Activated CD8-positive, alpha-beta T cell treated with anti-CD3 and anti-CD28 coated beads for 36 hours (primary cell): ENCODE measurements at regions not wholly inside any gene's neighbourhood (a gene's known extent, or its start where the extent isn't known, plus 50 kb on each side); places are given as distances from the start of the nearest gene placed in this dataset.

Experiments used
- ATAC-seq: fragments of 200-7000 bp; cut with Tn5 transposase; one replicate; pipeline ENCODE4 v1.10.0; 2021; ENCODE audit warnings: mild to moderate bottlenecking, moderate library complexity
- CTCF ChIA-PET: fragments of 350-600 bp; sonication (Branson Sonifier 250); formaldehyde crosslinking; loops from one replicate; lab custom pipeline; 2021; ENCODE audit warnings: antibody characterized with exemption; lab: Charles Lee
- POLR2A ChIA-PET: fragments of 350-600 bp; sonication (Branson Sonifier 250); formaldehyde crosslinking; loops from one replicate; lab custom pipeline; 2021; ENCODE audit warnings: antibody characterized with exemption; lab: Charles Lee
- DNase-seq: peaks from one replicate; pipeline ENCODE4 v3.0.0-alpha.2; 2020
- H3K27ac Mint-ChIP-seq: one replicate; pipeline ENCODE4 v1.8.0; 2021; ENCODE audit warnings: mild to moderate bottlenecking, mixed read lengths
- H3K27me3 Mint-ChIP-seq: one replicate; pipeline ENCODE4 v1.8.0; 2021; ENCODE audit warnings: mixed read lengths
- H3K36me3 Mint-ChIP-seq: one replicate; pipeline ENCODE4 v1.8.0; 2021; ENCODE audit warnings: low read depth, mixed read lengths
- H3K4me1 Mint-ChIP-seq: one replicate; pipeline ENCODE4 v1.8.0; 2021; ENCODE audit warnings: low read depth, mixed read lengths
- H3K4me3 Mint-ChIP-seq: one replicate; pipeline ENCODE4 v1.8.0; 2021; ENCODE audit warnings: mild to moderate bottlenecking, moderate library complexity, mixed read lengths
- H3K9me3 Mint-ChIP-seq: one replicate; pipeline ENCODE4 v1.8.0; 2021; ENCODE audit warnings: mixed read lengths
- intact Hi-C: fragments of 100-400 bp; cut with micrococcal nuclease; formaldehyde crosslinking; loops from one replicate; pipeline ENCODE4 v1.10.0; 2022
- TF ChIP-seq, protein P1 (sequence below): fragments of 200-600 bp; IDR thresholded peaks from one replicate; pipeline ENCODE4 v1.8.0; 2022; ENCODE audit warnings: antibody characterized with exemption, mild to moderate bottlenecking

DNA sequence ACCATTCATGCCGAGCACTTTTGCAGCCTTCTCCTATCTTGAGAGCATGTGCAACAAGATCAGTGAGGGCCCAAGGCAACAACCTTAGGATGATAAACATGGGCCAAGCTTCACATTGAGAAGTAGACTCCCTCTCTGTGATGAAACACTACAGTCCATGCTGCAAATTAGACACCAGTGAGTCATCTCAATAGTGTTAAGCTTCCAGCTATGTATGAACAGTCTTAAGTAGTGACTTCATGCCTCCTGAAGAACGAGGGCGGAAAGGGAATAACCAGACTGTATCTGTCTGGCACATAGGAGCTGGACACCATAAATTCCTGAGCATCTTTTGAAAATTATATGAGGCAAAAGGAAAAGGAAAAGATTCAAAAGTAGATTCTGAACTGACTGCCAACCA, 309.9 kb upstream of the SLITRK1 start:
- ChIA-PET CTCF (no interaction called here), POLR2A (no interaction called here)
- H3K27ac Mint-ChIP-seq: no peak overlapping the region
- no peak for DNase-seq
- H3K4me1 Mint-ChIP-seq: no peaks in the 10 kb centered on the region
- TF ChIP-seq, protein P1, sequence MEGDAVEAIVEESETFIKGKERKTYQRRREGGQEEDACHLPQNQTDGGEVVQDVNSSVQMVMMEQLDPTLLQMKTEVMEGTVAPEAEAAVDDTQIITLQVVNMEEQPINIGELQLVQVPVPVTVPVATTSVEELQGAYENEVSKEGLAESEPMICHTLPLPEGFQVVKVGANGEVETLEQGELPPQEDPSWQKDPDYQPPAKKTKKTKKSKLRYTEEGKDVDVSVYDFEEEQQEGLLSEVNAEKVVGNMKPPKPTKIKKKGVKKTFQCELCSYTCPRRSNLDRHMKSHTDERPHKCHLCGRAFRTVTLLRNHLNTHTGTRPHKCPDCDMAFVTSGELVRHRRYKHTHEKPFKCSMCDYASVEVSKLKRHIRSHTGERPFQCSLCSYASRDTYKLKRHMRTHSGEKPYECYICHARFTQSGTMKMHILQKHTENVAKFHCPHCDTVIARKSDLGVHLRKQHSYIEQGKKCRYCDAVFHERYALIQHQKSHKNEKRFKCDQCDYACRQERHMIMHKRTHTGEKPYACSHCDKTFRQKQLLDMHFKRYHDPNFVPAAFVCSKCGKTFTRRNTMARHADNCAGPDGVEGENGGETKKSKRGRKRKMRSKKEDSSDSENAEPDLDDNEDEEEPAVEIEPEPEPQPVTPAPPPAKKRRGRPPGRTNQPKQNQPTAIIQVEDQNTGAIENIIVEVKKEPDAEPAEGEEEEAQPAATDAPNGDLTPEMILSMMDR: no peak
- no peak overlapping the region for H3K4me3 Mint-ChIP-seq
- ATAC-seq: no peak
- H3K36me3 Mint-ChIP-seq: no peaks in the 10 kb centered on the region
- no peaks in the 10 kb centered on the region for H3K27me3 Mint-ChIP-seq
- intact Hi-C loops: no loop called here
- no peaks in the 10 kb centered on the region for H3K9me3 Mint-ChIP-seq

DNA sequence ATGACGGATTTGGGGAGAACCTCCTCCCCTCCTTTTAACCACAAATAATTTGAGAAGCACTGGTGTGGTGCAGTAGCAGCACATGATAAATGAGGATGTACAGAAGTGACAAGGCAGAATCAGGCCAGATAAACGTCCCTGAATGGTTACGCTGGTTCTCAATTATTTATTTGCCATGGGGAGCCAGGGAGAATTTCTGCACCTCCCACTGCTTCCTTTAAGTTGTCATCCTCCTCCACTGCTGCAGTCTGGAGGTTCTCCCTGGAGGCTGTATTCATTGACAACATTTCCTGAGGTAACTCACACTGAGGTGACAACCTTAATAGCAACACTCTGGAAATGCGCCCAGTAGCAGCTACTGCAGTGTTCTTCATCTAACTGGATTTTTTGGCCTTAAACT, 308.9 kb upstream of the SLITRK1 start:
- intact Hi-C loops: no loop called here
- no peak for ATAC-seq
- no peaks in the 10 kb centered on the region for H3K36me3 Mint-ChIP-seq
- H3K4me3 Mint-ChIP-seq: no peak overlapping the region
- TF ChIP-seq, protein P1: no peak
- H3K4me1 Mint-ChIP-seq: no peaks in the 10 kb centered on the region
- H3K27ac Mint-ChIP-seq: no peak overlapping the region
- ChIA-PET CTCF (no interaction called here), POLR2A (no interaction called here)
- H3K9me3 Mint-ChIP-seq: no peaks in the 10 kb centered on the region
- no peak for DNase-seq
- H3K27me3 Mint-ChIP-seq: no peaks in the 10 kb centered on the region

DNA sequence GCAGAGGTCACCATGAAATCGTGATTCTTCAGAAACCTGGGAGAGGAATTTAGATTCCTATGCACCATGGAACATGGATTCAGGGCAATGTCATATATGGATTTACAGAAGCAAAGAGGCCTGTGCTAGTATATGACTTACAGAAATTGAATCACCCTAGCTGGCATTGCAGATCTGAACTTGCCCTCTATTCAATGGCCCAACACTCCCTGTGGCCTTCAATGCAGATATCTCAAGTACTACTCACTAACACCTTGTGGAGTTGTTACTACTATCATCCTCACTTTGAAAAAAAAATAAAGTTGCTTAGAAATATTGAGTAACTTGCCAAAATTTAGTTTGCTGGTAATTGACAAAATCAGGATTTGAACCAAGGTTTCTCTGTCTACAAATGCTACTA, 305.4 kb upstream of the SLITRK1 start:
- Mint-ChIP-seq H3K4me3 (no peak overlapping the region), H3K27me3 (no peaks in the 10 kb centered on the region), H3K9me3 (no peaks in the 10 kb centered on the region), H3K27ac (no peak overlapping the region), H3K4me1 (no peaks in the 10 kb centered on the region), H3K36me3 (no peaks in the 10 kb centered on the region)
- ChIA-PET POLR2A (no interaction called here), CTCF (no interaction called here)
- no peak for ATAC-seq
- intact Hi-C loops: no loop called here
- TF ChIP-seq, protein P1: no peak
- no peak for DNase-seq

DNA sequence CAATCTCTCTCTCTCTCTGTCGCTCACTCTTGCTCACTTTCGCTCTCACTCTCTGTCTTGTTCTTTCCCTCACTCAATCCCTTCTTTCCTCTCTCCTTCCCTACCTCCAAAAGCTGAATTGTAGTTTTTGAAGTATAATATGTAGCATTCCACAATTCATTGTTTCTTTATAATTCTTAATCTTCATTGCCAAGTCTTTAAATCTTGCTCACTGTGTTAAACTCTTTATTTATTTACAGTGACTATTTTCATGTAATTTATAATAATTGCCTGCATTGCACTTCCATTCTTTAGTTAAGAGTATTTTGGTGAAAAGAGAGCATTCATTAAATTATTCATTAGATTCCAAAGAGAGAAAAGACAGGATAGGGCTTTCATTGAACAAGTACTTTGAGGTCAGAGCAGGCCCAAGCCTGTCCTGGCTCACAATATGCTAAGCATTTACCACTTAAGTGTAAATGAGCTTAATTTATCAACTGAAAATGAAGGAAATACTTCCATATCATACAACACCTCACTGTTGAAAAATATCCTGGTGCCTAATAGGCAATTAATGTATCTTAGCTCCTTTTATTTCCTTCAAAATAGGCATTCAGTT, 257.4 kb upstream of the SLITRK1 start:
- POLR2A ChIA-PET: no interaction called here
- Mint-ChIP-seq H3K27me3 (no peaks in the 10 kb centered on the region), H3K9me3 (no peaks in the 10 kb centered on the region), H3K27ac (no peak overlapping the region), H3K4me1 (peaks cover 18% of the 10 kb centered on the region), H3K36me3 (no peaks in the 10 kb centered on the region), H3K4me3 (no peak overlapping the region)
- no peak for ATAC-seq
- CTCF ChIA-PET: no interaction called here
- TF ChIP-seq, protein P1: no peak
- intact Hi-C loops: no loop called here
- no peak for DNase-seq

GRCh38 chr13:84137292-84137691, 255.0 kb upstream of the SLITRK1 start:
- DNase-seq (peak; percentile 84), ATAC-seq (peak; percentile 99)
- Mint-ChIP-seq H3K4me1 (peaks cover 18% of the 10 kb centered on the region), H3K9me3 (peaks cover 2% of the 10 kb centered on the region), H3K4me3 (peak overlapping the region; percentile 40), H3K27ac (peak overlapping the region; percentile 87), H3K36me3 (no peaks in the 10 kb centered on the region), H3K27me3 (no peaks in the 10 kb centered on the region)
- intact Hi-C loops: no loop called here
- TF ChIP-seq, protein P1: no peak
- CTCF ChIA-PET: interaction anchor here (1.0 to 1.6 kb wide), 2 partner anchors 9 to 31 kb away, joined by 3 read pairs; no protein-coding TSS in a partner anchor
- POLR2A ChIA-PET: no interaction called here
